Loucy (cell line): ENCODE measurements at regions not wholly inside any gene's neighbourhood (a gene's known extent, or its start where the extent isn't known, plus 50 kb on each side); places are given as distances from the start of the nearest gene placed in this dataset.

Experiments used
- CTCF ChIP-seq: fragments of 200-600 bp; sonication (generic); conservative IDR thresholded peaks from 2 replicates; pipeline ENCODE4 v1.5.1; 2014; ENCODE audit warnings: mild to moderate bottlenecking, antibody characterized with exemption, low read length
- EZH2phosphoT487 ChIP-seq: fragments of 200-600 bp; IDR thresholded peaks from 2 replicates; pipeline ENCODE4 v1.6.1; 2018; ENCODE audit warnings: antibody characterized with exemption, mild to moderate bottlenecking, moderate library complexity, borderline replicate concordance

GRCh38 chr12:88805692-88806091, 225.4 kb upstream of the KITLG start:
- TF ChIP-seq CTCF: no peak
- no peak for TF ChIP-seq EZH2phosphoT487
